BLaER1 (cell line): ENCODE measurements at regions not wholly inside any gene's neighbourhood (a gene's known extent, or its start where the extent isn't known, plus 50 kb on each side); places are given as distances from the start of the nearest gene placed in this dataset.
"Not testable (repeated sequence)": the region's sequence is repeated elsewhere in the genome, so short reads cannot be mapped to it uniquely, and the experiment has no call there.

Experiments
- H3K27ac ChIP-seq: shearing (Covaris generic); formaldehyde crosslinking; 2 replicates; pipeline ENCODE4 v1.8.1; 2022
- H3K27me3 ChIP-seq: shearing (Covaris generic); formaldehyde crosslinking; 2 replicates; pipeline ENCODE4 v1.8.1; 2022
- H3K36me3 ChIP-seq: shearing (Covaris generic); formaldehyde crosslinking; 2 replicates; pipeline ENCODE4 v1.8.1; 2022
- H3K4me1 ChIP-seq: shearing (Covaris generic); formaldehyde crosslinking; 2 replicates; pipeline ENCODE4 v1.8.1; 2022
- H3K4me2 ChIP-seq: shearing (Covaris generic); formaldehyde crosslinking; 2 replicates; pipeline ENCODE4 v1.8.1; 2022
- H3K4me3 ChIP-seq: shearing (Covaris generic); formaldehyde crosslinking; 2 replicates; pipeline ENCODE4 v1.8.1; 2022
- H3K9ac ChIP-seq: shearing (Covaris generic); formaldehyde crosslinking; 2 replicates; pipeline ENCODE4 v1.8.1; 2022
- H3K9me3 ChIP-seq: shearing (Covaris generic); formaldehyde crosslinking; 2 replicates; pipeline ENCODE4 v1.8.1; 2022
- H4K20me1 ChIP-seq: shearing (Covaris generic); formaldehyde crosslinking; 2 replicates; pipeline ENCODE4 v1.8.1; 2022
- Cebpa-rat ChIP-seq: shearing (Covaris generic); IDR thresholded peaks from 2 replicates; pipeline ENCODE4 v1.8.1; 2022

DNA sequence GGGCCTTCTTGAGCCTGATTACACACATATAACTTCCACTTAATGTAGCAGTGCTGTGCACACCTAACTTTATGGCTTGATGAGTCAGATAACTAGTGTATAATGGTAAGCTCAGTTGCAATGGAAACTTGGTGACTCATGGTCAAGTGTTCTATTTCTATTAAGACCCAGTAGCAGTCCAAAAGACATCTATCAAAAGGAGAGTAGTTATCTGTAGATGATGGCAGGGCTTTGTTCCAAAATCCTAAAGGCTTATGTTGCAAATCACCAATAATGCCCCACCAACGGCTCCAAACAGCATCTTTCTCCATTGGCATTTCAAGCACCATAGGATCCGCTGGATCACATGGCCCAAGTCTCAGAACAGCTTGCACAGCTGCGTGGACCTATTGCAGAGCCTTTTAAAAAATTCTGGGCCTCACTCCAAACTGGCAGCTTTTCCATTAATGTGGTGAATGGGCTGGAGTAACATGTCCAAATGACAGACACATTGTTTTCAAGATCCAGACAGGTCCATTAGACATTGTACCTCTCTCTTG lies 566.8 kb upstream of the USP24 start:
- TF ChIP-seq Cebpa-rat, result no peak
- Histone ChIP-seq H3K27ac (no peak overlapping the region), H3K4me1 (no peaks in the 10 kb centered on the region), H3K36me3 (no peaks in the 10 kb centered on the region), H3K4me2 (no peak overlapping the region), H3K27me3 (no peaks in the 10 kb centered on the region), H3K9ac (no peak overlapping the region), H3K9me3 (no peaks in the 10 kb centered on the region), H3K4me3 (no peak overlapping the region), H4K20me1 (no peaks in the 10 kb centered on the region)

DNA sequence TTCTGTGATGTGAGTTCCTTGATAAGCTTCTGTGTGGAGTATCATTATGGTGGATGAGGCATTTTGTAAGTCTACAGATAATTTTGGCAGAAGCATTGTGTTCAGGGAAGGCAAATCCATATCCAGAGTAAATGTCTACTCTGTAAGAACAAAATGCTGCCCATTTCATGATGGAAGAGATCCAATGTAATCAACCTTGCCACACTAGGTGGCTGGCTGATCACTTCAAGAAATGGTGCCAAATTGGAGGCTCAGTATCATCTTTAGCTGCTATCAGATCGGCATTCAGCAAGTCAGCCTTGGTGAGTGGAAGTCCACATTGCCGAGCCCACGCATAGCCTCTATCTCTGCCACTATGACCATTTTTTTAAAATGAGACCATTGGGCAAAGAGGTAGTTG lies 565.8 kb upstream of the USP24 start:
- H3K27ac ChIP-seq, result no peak overlapping the region
- H3K9ac ChIP-seq, result no peak overlapping the region
- H3K27me3 ChIP-seq, result no peaks in the 10 kb centered on the region
- TF ChIP-seq Cebpa-rat, result no peak
- H4K20me1 ChIP-seq, result no peaks in the 10 kb centered on the region
- H3K4me2 ChIP-seq, result no peak overlapping the region
- no peaks in the 10 kb centered on the region for H3K9me3 ChIP-seq
- H3K4me1 ChIP-seq, result no peaks in the 10 kb centered on the region
- H3K36me3 ChIP-seq, result no peaks in the 10 kb centered on the region
- no peak overlapping the region for H3K4me3 ChIP-seq

DNA sequence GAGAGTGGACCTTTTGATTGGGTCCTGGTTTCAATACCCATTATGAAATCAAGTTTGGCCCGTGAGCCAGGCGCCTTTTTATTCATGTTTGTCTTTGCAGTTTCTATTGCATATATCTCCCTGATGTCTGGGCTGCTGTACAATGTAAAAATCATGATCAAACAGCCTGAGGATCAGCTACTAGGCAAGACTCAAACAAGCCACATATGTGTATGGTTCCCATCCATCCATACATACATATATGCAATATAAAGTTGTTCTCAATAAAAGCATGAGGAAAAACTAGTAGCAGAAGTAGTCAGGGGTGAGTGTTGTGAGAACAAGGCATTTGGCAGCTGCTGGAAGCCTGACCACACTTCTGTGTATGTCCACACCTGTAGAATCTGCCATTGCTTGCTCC lies 562.4 kb upstream of the USP24 start:
- H3K4me2 ChIP-seq, result no peak overlapping the region
- TF ChIP-seq Cebpa-rat, result no peak
- no peaks in the 10 kb centered on the region for H3K9me3 ChIP-seq
- H4K20me1 ChIP-seq, result no peaks in the 10 kb centered on the region
- no peak overlapping the region for H3K4me3 ChIP-seq
- no peaks in the 10 kb centered on the region for H3K36me3 ChIP-seq
- no peaks in the 10 kb centered on the region for H3K4me1 ChIP-seq
- no peak overlapping the region for H3K27ac ChIP-seq
- H3K27me3 ChIP-seq, result no peaks in the 10 kb centered on the region
- no peak overlapping the region for H3K9ac ChIP-seq

DNA sequence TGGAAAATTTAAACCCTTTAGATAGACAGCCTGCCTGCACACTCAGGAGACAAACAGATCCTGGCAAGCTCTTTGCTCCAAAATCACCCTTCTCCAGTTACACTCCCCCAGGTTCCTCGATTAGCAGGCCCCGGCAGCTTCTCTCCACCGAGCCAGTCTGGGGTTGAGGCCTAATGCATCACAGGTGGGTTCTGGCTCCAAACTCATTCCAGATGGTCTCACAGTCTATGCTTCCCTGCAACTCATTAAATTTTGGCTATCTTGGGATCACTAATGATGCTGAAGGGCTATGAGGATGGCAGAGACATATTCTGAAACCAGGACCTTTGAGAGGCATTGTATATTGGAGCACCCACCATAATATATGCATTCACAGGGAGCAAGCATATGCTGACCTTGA lies 559.8 kb upstream of the USP24 start:
- no peaks in the 10 kb centered on the region for H3K4me1 ChIP-seq
- no peaks in the 10 kb centered on the region for H4K20me1 ChIP-seq
- H3K27me3 ChIP-seq, result no peaks in the 10 kb centered on the region
- no peaks in the 10 kb centered on the region for H3K36me3 ChIP-seq
- H3K9ac ChIP-seq, result no peak overlapping the region
- H3K4me2 ChIP-seq, result no peak overlapping the region
- H3K27ac ChIP-seq, result no peak overlapping the region
- H3K9me3 ChIP-seq, result no peaks in the 10 kb centered on the region
- no peak for TF ChIP-seq Cebpa-rat
- H3K4me3 ChIP-seq, result no peak overlapping the region

DNA sequence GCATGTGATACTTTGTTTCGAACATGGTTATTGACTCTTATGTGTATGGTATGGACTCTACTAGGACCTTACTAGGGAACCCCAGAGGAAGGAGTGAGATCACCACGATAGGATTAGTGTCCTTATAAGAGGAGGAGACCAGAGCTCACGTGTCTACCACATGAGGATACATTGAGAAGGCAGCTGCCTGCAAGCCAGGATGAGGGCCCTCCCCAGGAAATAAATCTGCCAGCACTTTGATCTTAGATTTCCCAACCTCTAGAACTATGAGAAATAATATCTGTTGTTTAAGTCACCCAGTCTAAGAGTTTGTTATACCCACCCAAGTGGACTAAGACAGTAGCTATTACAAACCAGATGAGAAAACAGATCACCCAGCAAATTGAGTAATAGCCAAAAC lies 559.3 kb upstream of the USP24 start:
- no peak for TF ChIP-seq Cebpa-rat
- Histone ChIP-seq H4K20me1 (no peaks in the 10 kb centered on the region), H3K4me1 (no peaks in the 10 kb centered on the region), H3K27ac (no peak overlapping the region), H3K4me2 (no peak overlapping the region), H3K9me3 (no peaks in the 10 kb centered on the region), H3K27me3 (no peaks in the 10 kb centered on the region), H3K9ac (no peak overlapping the region), H3K36me3 (no peaks in the 10 kb centered on the region), H3K4me3 (no peak overlapping the region)

DNA sequence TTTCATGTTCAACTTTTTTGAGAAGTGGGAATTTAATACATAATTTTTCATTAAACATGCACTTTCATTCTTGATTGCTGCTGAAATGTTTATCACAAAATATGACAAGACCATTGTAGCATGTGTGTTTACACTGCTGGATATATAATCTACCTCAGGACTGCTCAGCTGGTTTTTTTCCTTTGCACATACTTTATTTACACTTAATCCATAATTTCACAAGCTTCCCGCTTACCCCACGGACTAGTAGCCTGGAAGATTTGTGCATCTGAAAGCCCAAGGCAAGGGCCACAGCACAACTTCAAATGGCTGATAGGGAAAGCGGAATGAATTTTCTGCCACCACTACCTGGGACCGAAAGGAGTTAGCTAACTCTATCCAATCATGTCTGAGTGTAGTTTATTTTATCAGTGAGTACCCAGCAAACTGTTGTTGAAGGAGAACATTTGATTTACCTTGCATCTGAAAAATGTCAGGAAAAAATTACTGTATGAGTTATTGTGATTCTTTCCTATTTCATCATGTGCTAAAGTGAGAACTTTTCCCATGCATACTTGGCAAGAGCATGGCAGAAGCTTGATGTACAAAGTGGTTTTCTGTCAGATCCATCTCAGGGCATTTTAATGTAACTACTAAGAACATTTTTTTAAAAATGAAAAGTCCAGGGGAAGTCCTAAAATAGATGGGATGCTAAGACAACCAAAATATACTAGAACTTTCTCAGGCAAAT lies 558.2 kb upstream of the USP24 start:
- Histone ChIP-seq H3K36me3 (no peaks in the 10 kb centered on the region), H3K4me2 (no peak overlapping the region), H3K4me1 (no peaks in the 10 kb centered on the region), H3K27ac (no peak overlapping the region), H3K27me3 (no peaks in the 10 kb centered on the region), H3K9me3 (no peaks in the 10 kb centered on the region), H3K9ac (no peak overlapping the region), H4K20me1 (no peaks in the 10 kb centered on the region), H3K4me3 (no peak overlapping the region)
- TF ChIP-seq Cebpa-rat, result no peak

DNA sequence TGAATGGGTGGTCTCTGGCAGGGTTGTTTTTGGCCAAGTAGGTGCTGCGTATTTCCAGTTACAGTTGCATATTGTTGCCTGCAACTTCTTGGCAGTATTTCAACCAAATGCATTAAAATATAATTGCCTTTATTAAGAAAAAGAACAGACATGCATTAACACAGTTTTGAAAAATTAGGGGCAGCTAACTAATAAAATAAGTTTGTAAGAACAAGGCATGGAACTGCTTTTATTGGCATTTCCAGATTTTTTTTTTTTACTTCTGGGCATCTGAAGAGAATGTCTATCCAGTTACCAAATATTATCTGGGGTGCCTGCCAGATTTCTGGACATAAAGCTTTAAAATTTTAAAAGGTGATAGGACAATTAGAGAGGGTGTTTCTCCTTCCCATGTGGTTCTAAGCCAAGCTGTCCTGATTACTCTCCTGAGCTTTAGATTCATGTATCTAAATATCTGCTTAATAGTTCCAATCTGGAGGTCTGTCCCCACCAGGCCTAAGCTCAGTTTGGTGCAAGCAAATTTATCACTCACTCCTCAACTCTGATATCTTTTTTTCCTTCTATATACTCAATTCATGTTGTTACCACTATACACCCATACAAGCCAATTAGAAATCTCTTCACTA lies 553.3 kb upstream of the USP24 start:
- no peak overlapping the region for H3K4me2 ChIP-seq
- no peak for TF ChIP-seq Cebpa-rat
- H3K4me1 ChIP-seq, result no peaks in the 10 kb centered on the region
- H3K27me3 ChIP-seq, result no peaks in the 10 kb centered on the region
- no peak overlapping the region for H3K4me3 ChIP-seq
- no peaks in the 10 kb centered on the region for H4K20me1 ChIP-seq
- H3K36me3 ChIP-seq, result no peaks in the 10 kb centered on the region
- H3K9ac ChIP-seq, result no peak overlapping the region
- H3K27ac ChIP-seq, result no peak overlapping the region
- H3K9me3 ChIP-seq, result no peaks in the 10 kb centered on the region

DNA sequence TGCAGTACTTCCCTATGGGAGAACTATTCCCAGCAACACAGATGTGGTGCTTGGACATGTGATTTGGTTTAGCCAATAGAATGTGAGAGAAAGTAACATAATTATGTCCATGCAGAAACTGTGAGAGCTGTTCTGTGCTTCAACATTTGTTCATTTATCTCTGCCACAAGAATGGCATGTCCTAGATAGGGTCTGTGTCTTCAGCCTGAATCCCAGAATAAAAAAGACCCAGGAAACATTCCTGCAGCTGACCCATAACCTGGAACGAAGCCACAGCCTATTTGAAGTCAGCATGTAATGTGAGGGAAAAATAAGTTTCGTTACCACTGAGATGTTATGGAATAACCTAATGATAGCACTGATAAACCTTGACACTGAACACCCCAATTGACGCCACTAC lies 552.0 kb upstream of the USP24 start:
- H3K27ac ChIP-seq, result no peak overlapping the region
- H4K20me1 ChIP-seq, result no peaks in the 10 kb centered on the region
- no peaks in the 10 kb centered on the region for H3K27me3 ChIP-seq
- H3K4me1 ChIP-seq, result no peaks in the 10 kb centered on the region
- no peaks in the 10 kb centered on the region for H3K36me3 ChIP-seq
- no peak overlapping the region for H3K9ac ChIP-seq
- no peaks in the 10 kb centered on the region for H3K9me3 ChIP-seq
- H3K4me3 ChIP-seq, result no peak overlapping the region
- TF ChIP-seq Cebpa-rat, result no peak
- H3K4me2 ChIP-seq, result no peak overlapping the region

DNA sequence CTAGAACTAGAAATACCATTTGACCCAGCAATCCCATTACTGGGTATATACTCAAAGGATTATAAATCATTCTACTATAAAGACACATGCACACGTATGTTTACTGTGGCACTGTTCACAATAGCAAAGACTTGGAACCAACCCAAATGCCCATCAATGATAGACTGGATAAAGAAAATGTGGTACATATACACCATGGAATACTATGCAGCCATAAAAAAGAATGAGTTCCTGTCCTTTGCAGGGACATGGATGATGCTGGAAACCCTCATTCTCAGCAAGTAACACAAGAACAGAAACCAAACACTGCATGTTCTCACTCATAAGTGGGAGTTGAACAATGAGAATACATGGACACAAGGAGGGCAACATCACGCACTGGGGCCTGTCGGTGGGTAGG lies 550.3 kb upstream of the USP24 start:
- H3K4me1 ChIP-seq, H3K27me3 ChIP-seq, H3K27ac ChIP-seq, H3K4me2 ChIP-seq, H3K36me3 ChIP-seq, H3K9me3 ChIP-seq, H3K9ac ChIP-seq, H4K20me1 ChIP-seq, H3K4me3 ChIP-seq: not testable (repeated sequence)

DNA sequence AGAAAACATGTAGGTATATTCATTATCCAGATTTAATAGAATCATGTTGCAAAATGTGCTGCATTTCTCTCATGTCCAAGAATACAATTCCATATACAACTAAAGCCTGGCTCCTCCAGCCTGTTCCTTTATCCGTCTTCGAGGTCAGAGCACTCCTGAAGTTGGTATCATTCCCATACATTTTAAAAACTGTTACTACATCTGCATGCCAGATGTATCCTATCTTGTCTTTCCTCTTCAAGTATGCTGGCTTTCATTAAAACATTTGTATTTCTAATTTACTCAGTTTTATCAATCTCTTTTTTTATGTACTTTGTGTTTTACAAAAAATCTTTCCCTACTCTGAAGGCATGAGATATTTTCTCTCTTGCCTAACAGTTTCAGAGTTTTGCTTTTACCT lies 536.6 kb upstream of the USP24 start:
- H3K9ac ChIP-seq, result no peak overlapping the region
- peaks cover 5% of the 10 kb centered on the region for H3K9me3 ChIP-seq
- H3K4me1 ChIP-seq, result no peaks in the 10 kb centered on the region
- TF ChIP-seq Cebpa-rat, result no peak
- no peaks in the 10 kb centered on the region for H4K20me1 ChIP-seq
- H3K36me3 ChIP-seq, result no peaks in the 10 kb centered on the region
- H3K4me3 ChIP-seq, result no peak overlapping the region
- no peak overlapping the region for H3K4me2 ChIP-seq
- no peak overlapping the region for H3K27ac ChIP-seq
- H3K27me3 ChIP-seq, result no peaks in the 10 kb centered on the region; the same call in 1 of the 2 replicates
